ENCODE measurements at regions not wholly inside any gene's neighbourhood (a gene's known extent, or its start where the extent isn't known, plus 50 kb on each side); places are given as distances from the start of the nearest gene placed in this dataset.

GRCh38 chr1:224811564-224811963, 117.9 kb upstream of the DNAH14 start:
- no peak for DNase-seq
- no peaks in the 10 kb centered on the region for H3K79me2 ChIP-seq (ENCODE audit: insufficient read depth, low read length)
- no peaks in the 10 kb centered on the region for H3K36me3 Mint-ChIP-seq
- H3K27me3 ChIP-seq (ENCODE audit: control insufficient read depth in 2 of 2, insufficient read depth in 2 of 2, low read length in 2 of 2), result no peaks in the 10 kb centered on the region
- intact Hi-C loops (cut with micrococcal nuclease), result no loop called here
- H3K9ac ChIP-seq (ENCODE audit: insufficient read depth, low read length, poor library complexity, severe bottlenecking), result no peak overlapping the region
- no peaks in the 10 kb centered on the region for H4K20me1 ChIP-seq (ENCODE audit: insufficient read depth, low read length)
- H3K27me3 Mint-ChIP-seq (ENCODE audit: low read depth in 3 of 3), result peaks cover 0 to 4% (median 1%) of the 10 kb centered on the region in 3 donors
- H3K9me3 Mint-ChIP-seq, result peaks cover 4 to 31% (median 9%) of the 10 kb centered on the region in 7 donors
- H3K4me1 ChIP-seq (ENCODE audit: control insufficient read depth in 1 of 2, insufficient read depth in 2 of 2, low read length in 2 of 2), result no peaks in the 10 kb centered on the region
- no peak overlapping the region for H2AFZ ChIP-seq (ENCODE audit: insufficient read depth, low read depth, low read length, poor library complexity, severe bottlenecking)
- H3K27ac ChIP-seq (ENCODE audit: low read depth in 1 of 2, low read length in 2 of 2), result no peak overlapping the region
- H3K9me3 ChIP-seq (replicated peaks in 1 of 2; ENCODE audit: control insufficient read depth in 1 of 2, insufficient read depth in 1 of 2, low read length in 2 of 2), result peaks cover 0 to 19% of the 10 kb centered on the region in 2 donors
- H3K36me3 ChIP-seq (replicated peaks in 1 of 2; ENCODE audit: control insufficient read depth in 1 of 2, insufficient read depth in 2 of 2, low read length in 2 of 2), result no peaks in the 10 kb centered on the region
- no peak overlapping the region for H3K4me3 Mint-ChIP-seq
- H3K4me2 ChIP-seq (replicated peaks; ENCODE audit: extremely low read depth, low read length, poor library complexity, severe bottlenecking), result no peak overlapping the region
- WGBS (ENCODE audit: insufficient coverage), result 92% methylated on average over 7 of the region's 7 CpGs
- H3K4me1 Mint-ChIP-seq, result no peaks in the 10 kb centered on the region
- no peak overlapping the region for H3K4me3 ChIP-seq (replicated peaks in 1 of 3; ENCODE audit: low read depth in 2 of 3, low read length in 3 of 3)
- H3K27ac Mint-ChIP-seq, result no peak overlapping the region
- no peak for TF ChIP-seq CTCF (IDR thresholded peaks at IDR 0.05)

GRCh38 chr1:224815647-224816046, 113.8 kb upstream of the DNAH14 start:
- no peak for TF ChIP-seq CTCF (IDR thresholded peaks at IDR 0.05)
- H3K4me1 ChIP-seq (ENCODE audit: control insufficient read depth in 1 of 2, insufficient read depth in 2 of 2, low read length in 2 of 2), result no peaks in the 10 kb centered on the region
- no peaks in the 10 kb centered on the region for H4K20me1 ChIP-seq (ENCODE audit: insufficient read depth, low read length)
- H3K4me3 Mint-ChIP-seq, result no peak overlapping the region
- H3K9me3 Mint-ChIP-seq, result peaks cover 4 to 24% (median 12%) of the 10 kb centered on the region in 7 donors
- H3K27me3 ChIP-seq (ENCODE audit: control insufficient read depth in 2 of 2, insufficient read depth in 2 of 2, low read length in 2 of 2), result no peaks in the 10 kb centered on the region
- peaks cover 0 to 15% of the 10 kb centered on the region in 2 donors for H3K9me3 ChIP-seq (replicated peaks in 1 of 2; ENCODE audit: control insufficient read depth in 1 of 2, insufficient read depth in 1 of 2, low read length in 2 of 2)
- no peaks in the 10 kb centered on the region for H3K79me2 ChIP-seq (ENCODE audit: insufficient read depth, low read length)
- no peak overlapping the region for H2AFZ ChIP-seq (ENCODE audit: insufficient read depth, low read depth, low read length, poor library complexity, severe bottlenecking)
- no peak overlapping the region for H3K4me3 ChIP-seq (replicated peaks in 1 of 3; ENCODE audit: low read depth in 2 of 3, low read length in 3 of 3)
- DNase-seq, result no peak
- no peak overlapping the region for H3K27ac Mint-ChIP-seq
- intact Hi-C loops (cut with micrococcal nuclease), result no loop called here
- H3K4me2 ChIP-seq (replicated peaks; ENCODE audit: extremely low read depth, low read length, poor library complexity, severe bottlenecking), result no peak overlapping the region
- peaks cover 1 to 4% (median 2%) of the 10 kb centered on the region in 3 donors for H3K27me3 Mint-ChIP-seq (ENCODE audit: low read depth in 3 of 3)
- no peak overlapping the region for H3K9ac ChIP-seq (ENCODE audit: insufficient read depth, low read length, poor library complexity, severe bottlenecking)
- H3K36me3 ChIP-seq (replicated peaks in 1 of 2; ENCODE audit: control insufficient read depth in 1 of 2, insufficient read depth in 2 of 2, low read length in 2 of 2), result no peaks in the 10 kb centered on the region
- WGBS (ENCODE audit: insufficient coverage), result 100% methylated on average over 1 of the region's 2 CpGs
- no peaks in the 10 kb centered on the region for H3K4me1 Mint-ChIP-seq
- no peaks in the 10 kb centered on the region for H3K36me3 Mint-ChIP-seq
- no peak overlapping the region for H3K27ac ChIP-seq (ENCODE audit: low read depth in 1 of 2, low read length in 2 of 2)

All from CD14-positive monocyte (primary cell).